Chondrocyte (in vitro differentiated cells): ENCODE measurements at regions not wholly inside any gene's neighbourhood (a gene's known extent, or its start where the extent isn't known, plus 50 kb on each side); places are given as distances from the start of the nearest gene placed in this dataset.

Experiments
- DNase-seq: peaks from one replicate; pipeline ENCODE4 v3.0.0; 2021; ENCODE audit warnings: mixed read lengths, low spot score
- H3K27ac Mint-ChIP-seq: one replicate; pipeline ENCODE4 v1.8.0; 2021; ENCODE audit warnings: mild to moderate bottlenecking, moderate library complexity, mixed read lengths; ENCODE audit not compliant: unreplicated experiment
- H3K27me3 Mint-ChIP-seq: 2 replicates; pipeline ENCODE4 v1.8.0; 2021; ENCODE audit warnings: low read depth, mixed read lengths
- H3K36me3 Mint-ChIP-seq: 2 replicates; pipeline ENCODE4 v1.8.0; 2021; ENCODE audit warnings: low read depth, mixed read lengths
- H3K4me1 Mint-ChIP-seq: 2 replicates; pipeline ENCODE4 v1.8.0; 2021; ENCODE audit warnings: low read depth, mild to moderate bottlenecking, mixed read lengths
- H3K4me3 Mint-ChIP-seq: one replicate; pipeline ENCODE4 v1.8.0; 2021; ENCODE audit warnings: mild to moderate bottlenecking, moderate library complexity, mixed read lengths; ENCODE audit not compliant: unreplicated experiment
- H3K9me3 Mint-ChIP-seq: 2 replicates; pipeline ENCODE4 v1.8.0; 2021; ENCODE audit warnings: low read depth, mixed read lengths
- TF ChIP-seq, protein P1 (sequence below): fragments of 200-600 bp; sonication (generic); IDR thresholded peaks from 2 replicates; pipeline ENCODE4 v1.5.0; 2021; ENCODE audit warnings: antibody characterized with exemption, mild to moderate bottlenecking, moderate library complexity

- Mint-ChIP-seq H3K4me1 (peaks cover 25% of the 10 kb centered on the region), H3K27ac (no peak overlapping the region), H3K36me3 (peaks cover 4% of the 10 kb centered on the region), H3K27me3 (no peaks in the 10 kb centered on the region), H3K9me3 (peaks cover 12% of the 10 kb centered on the region), H3K4me3 (no peak overlapping the region)
- no peak for DNase-seq
- TF ChIP-seq, protein P1, sequence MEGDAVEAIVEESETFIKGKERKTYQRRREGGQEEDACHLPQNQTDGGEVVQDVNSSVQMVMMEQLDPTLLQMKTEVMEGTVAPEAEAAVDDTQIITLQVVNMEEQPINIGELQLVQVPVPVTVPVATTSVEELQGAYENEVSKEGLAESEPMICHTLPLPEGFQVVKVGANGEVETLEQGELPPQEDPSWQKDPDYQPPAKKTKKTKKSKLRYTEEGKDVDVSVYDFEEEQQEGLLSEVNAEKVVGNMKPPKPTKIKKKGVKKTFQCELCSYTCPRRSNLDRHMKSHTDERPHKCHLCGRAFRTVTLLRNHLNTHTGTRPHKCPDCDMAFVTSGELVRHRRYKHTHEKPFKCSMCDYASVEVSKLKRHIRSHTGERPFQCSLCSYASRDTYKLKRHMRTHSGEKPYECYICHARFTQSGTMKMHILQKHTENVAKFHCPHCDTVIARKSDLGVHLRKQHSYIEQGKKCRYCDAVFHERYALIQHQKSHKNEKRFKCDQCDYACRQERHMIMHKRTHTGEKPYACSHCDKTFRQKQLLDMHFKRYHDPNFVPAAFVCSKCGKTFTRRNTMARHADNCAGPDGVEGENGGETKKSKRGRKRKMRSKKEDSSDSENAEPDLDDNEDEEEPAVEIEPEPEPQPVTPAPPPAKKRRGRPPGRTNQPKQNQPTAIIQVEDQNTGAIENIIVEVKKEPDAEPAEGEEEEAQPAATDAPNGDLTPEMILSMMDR = no peak
Observed at GRCh38 chr2:226447338-226448300, 352.0 kb downstream of the IRS1 start.

DNA sequence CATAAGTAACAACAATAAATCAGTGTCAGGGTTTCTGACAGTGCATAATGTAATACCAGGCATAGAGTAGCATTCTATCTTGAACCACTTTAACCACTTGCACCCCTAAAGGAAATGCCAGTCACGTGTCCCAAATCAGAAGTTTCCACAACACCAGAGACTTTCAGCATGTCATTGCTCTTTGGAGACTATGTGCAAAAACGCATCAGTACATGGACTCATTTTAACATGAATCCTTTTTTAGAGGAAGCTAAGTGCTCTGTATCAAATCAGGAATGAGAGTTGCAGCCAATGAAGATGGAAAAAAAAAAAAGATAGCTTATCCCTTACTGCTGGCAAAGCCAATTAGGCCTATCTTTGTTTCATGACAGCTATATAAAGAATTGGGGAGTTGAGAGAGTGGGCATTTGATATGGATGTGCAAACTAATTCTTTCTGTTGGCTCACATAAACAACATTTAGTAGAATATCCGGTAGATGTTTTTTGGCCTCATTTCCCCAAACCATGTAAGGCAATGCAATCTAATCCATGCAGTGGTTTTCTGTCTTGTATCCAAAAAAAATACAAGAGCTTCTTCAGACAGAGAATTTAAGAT, 353.1 kb downstream of the IRS1 start:
- no peak overlapping the region for H3K4me3 Mint-ChIP-seq
- peaks cover 5% of the 10 kb centered on the region for H3K9me3 Mint-ChIP-seq
- no peaks in the 10 kb centered on the region for H3K36me3 Mint-ChIP-seq
- H3K27me3 Mint-ChIP-seq = no peaks in the 10 kb centered on the region
- peak overlapping the region; percentile 71 for H3K27ac Mint-ChIP-seq
- H3K4me1 Mint-ChIP-seq = peaks cover 27% of the 10 kb centered on the region
- no peak for DNase-seq
- TF ChIP-seq, protein P1 = no peak

- TF ChIP-seq, protein P1 = no peak
- Mint-ChIP-seq H3K27ac (no peak overlapping the region), H3K9me3 (peaks cover 3% of the 10 kb centered on the region), H3K4me3 (no peak overlapping the region), H3K27me3 (no peaks in the 10 kb centered on the region), H3K4me1 (peaks cover 33% of the 10 kb centered on the region), H3K36me3 (no peaks in the 10 kb centered on the region)
- no peak for DNase-seq
Observed at GRCh38 chr2:226445216-226445861, 354.3 kb downstream of the IRS1 start.

- DNase-seq = no peak
- no peaks in the 10 kb centered on the region for H3K27me3 Mint-ChIP-seq
- TF ChIP-seq, protein P1 = no peak
- H3K27ac Mint-ChIP-seq = no peak overlapping the region
- H3K4me3 Mint-ChIP-seq = no peak overlapping the region
- peaks cover 46% of the 10 kb centered on the region for H3K4me1 Mint-ChIP-seq
- H3K9me3 Mint-ChIP-seq = no peaks in the 10 kb centered on the region
- no peaks in the 10 kb centered on the region for H3K36me3 Mint-ChIP-seq
Observed at GRCh38 chr2:226443112-226443511, 356.5 kb downstream of the IRS1 start.
